Ishikawa (cell line): ENCODE measurements at regions not wholly inside any gene's neighbourhood (a gene's known extent, or its start where the extent isn't known, plus 50 kb on each side); places are given as distances from the start of the nearest gene placed in this dataset.

ENCODE experiments used
- EGR1 ChIP-seq: IDR thresholded peaks from 2 replicates; pipeline ENCODE4 v1.6.1; 2012
- EP300 ChIP-seq: IDR thresholded peaks from 2 replicates; pipeline ENCODE4 v1.6.1; 2012; ENCODE audit warnings: borderline replicate concordance
- FOXM1 ChIP-seq: IDR thresholded peaks from 2 replicates; pipeline ENCODE4 v1.6.1; 2012; ENCODE audit warnings: low read depth, borderline replicate concordance
- MAX ChIP-seq: IDR thresholded peaks from 2 replicates; pipeline ENCODE4 v1.6.1; 2012
- REST ChIP-seq: IDR thresholded peaks from 2 replicates; pipeline ENCODE4 v1.6.1; 2012; ENCODE audit warnings: low read depth, mild to moderate bottlenecking
- TAF1 ChIP-seq: IDR thresholded peaks from 2 replicates; pipeline ENCODE4 v1.6.1; 2012; ENCODE audit warnings: low read depth, mild to moderate bottlenecking
- YY1 ChIP-seq: IDR thresholded peaks from 2 replicates; pipeline ENCODE4 v1.6.1; 2012; ENCODE audit warnings: low read depth

- TF ChIP-seq TAF1 (no peak), REST (no peak), EP300 (no peak), MAX (no peak), YY1 (no peak), FOXM1 (no peak), EGR1 (no peak)
These were observed 360.4 kb upstream of the AGA start for GRCh38 chr4:177802661-177803060.
